ENCODE measurements at regions not wholly inside any gene's neighbourhood (a gene's known extent, or its start where the extent isn't known, plus 50 kb on each side); places are given as distances from the start of the nearest gene placed in this dataset.
"Not testable (repeated sequence)": the region's sequence is repeated elsewhere in the genome, so short reads cannot be mapped to it uniquely, and the experiment has no call there.

GRCh38 chr2:113334147-113334546, 55.4 kb upstream of the PAX8 start:
- Histone ChIP-seq H3K27ac (no peak overlapping the region), H3K4me3 (ENCODE audit: low read depth in 1 of 2, low read length in 1 of 2) (no peak overlapping the region), H3K9me3 (no peaks in the 10 kb centered on the region), H3K36me3 (no peaks in the 10 kb centered on the region), H3K27me3 (peaks cover 27% of the 10 kb centered on the region), H3K4me1 (ENCODE audit: control insufficient read depth in 1 of 2, insufficient read depth in 1 of 2, low read depth in 1 of 2, low read length in 1 of 2) (no peaks in the 10 kb centered on the region)
- no peak for TF ChIP-seq CTCF (IDR thresholded peaks at IDR 0.05)

- H3K27ac ChIP-seq = not testable (repeated sequence)
Observed at GRCh38 chr2:113333735-113334134, 55.0 kb upstream of the PAX8 start.

GRCh38 chr2:113330060-113330767, 51.5 kb upstream of the PAX8 start:
- not testable (repeated sequence) for H3K9me3 ChIP-seq; H3K4me1 ChIP-seq (ENCODE audit: control insufficient read depth in 1 of 2, insufficient read depth in 1 of 2, low read depth in 1 of 2, low read length in 1 of 2); H3K27ac ChIP-seq; H3K36me3 ChIP-seq; H3K4me3 ChIP-seq (ENCODE audit: low read depth in 1 of 2, low read length in 1 of 2); H3K27me3 ChIP-seq

More at GRCh38 chr2:113333735-113334134, 55.0 kb upstream of the PAX8 start:
- peaks cover 23% of the 10 kb centered on the region for H3K27me3 ChIP-seq
- not testable (repeated sequence) for H3K4me3 ChIP-seq (ENCODE audit: low read depth in 1 of 2, low read length in 1 of 2); H3K36me3 ChIP-seq; H3K4me1 ChIP-seq (ENCODE audit: control insufficient read depth in 1 of 2, insufficient read depth in 1 of 2, low read depth in 1 of 2, low read length in 1 of 2); H3K9me3 ChIP-seq

GRCh38 chr2:113328973-113329372, 50.3 kb upstream of the PAX8 start:
- not testable (repeated sequence) for H3K27ac ChIP-seq; H3K36me3 ChIP-seq; H3K4me3 ChIP-seq (ENCODE audit: low read depth in 1 of 2, low read length in 1 of 2); H3K4me1 ChIP-seq (ENCODE audit: control insufficient read depth in 1 of 2, insufficient read depth in 1 of 2, low read depth in 1 of 2, low read length in 1 of 2); H3K9me3 ChIP-seq
- H3K27me3 ChIP-seq = peaks cover 20% of the 10 kb centered on the region

- peaks cover 24% of the 10 kb centered on the region for H3K27me3 ChIP-seq
- H3K4me1 ChIP-seq (ENCODE audit: control insufficient read depth in 1 of 2, insufficient read depth in 1 of 2, low read depth in 1 of 2, low read length in 1 of 2); H3K36me3 ChIP-seq; H3K27ac ChIP-seq; H3K9me3 ChIP-seq; H3K4me3 ChIP-seq (ENCODE audit: low read depth in 1 of 2, low read length in 1 of 2): not testable (repeated sequence)
Observed at GRCh38 chr2:113328572-113328971, 49.9 kb upstream of the PAX8 start.

All from neutrophil (primary cell).